ENCODE measurements at regions not wholly inside any gene's neighbourhood (a gene's known extent, or its start where the extent isn't known, plus 50 kb on each side); places are given as distances from the start of the nearest gene placed in this dataset.

GRCh38 chr7:7051206-7051877 is 131.0 kb upstream of the C1GALT1 start:
- DNase-seq (ENCODE audit: low read depth in 2 of 2) = no peak

DNA sequence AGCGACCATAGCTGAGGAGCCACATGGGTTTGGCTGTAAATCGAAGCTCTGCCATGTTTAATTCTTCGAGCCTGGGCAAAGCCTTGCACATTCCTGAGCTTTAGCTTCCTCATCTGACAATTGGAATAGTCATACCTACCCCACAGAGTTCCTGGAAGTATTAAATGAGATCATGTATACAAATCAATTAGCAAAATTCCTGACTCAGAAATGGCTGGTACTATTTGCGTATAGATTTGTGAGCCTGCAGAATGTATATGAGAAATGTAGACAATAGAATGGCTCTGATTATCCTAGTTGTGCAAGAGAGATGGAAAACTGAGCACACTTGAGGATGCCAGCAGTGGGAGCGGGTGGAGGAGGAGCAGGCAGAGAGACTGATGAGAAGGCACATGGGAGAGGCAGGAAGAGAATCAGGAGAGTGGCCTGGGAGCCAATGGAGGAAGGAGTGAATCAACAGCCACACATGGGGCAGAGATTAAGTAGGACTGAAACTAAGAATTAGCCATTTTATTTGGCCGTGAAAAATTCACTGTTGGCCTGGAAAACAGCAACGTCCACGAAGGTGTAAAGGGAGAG is 128.0 kb upstream of the C1GALT1 start:
- DNase-seq (ENCODE audit: low read depth in 2 of 2) = no peak

GRCh38 chr7:7060828-7061599 is 121.3 kb upstream of the C1GALT1 start:
- no peak for DNase-seq (ENCODE audit: low read depth in 2 of 2)

- DNase-seq (ENCODE audit: low read depth in 2 of 2) = no peak
Measured at GRCh38 chr7:7077945-7078344, 104.4 kb upstream of the C1GALT1 start.

DNA sequence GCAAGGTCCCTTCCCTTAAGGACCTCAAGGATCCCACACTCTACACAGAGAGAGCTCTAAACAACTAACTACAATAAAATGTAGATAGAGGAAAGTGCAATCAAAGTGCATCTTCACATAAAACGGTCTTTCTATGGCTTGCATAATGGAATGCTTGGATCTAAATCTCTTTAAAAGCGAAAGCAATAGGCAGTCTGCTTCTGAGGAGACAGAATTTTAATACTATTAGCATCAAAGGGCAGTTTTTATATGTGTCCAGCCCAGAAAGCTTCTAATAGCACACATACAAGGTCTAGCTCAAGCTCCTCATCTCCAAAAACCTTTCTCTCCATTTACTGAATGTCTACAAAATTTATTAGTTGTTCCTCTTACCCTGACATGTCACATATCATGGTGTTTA is 101.5 kb upstream of the C1GALT1 start:
- no peak for DNase-seq (ENCODE audit: low read depth in 2 of 2)

DNA sequence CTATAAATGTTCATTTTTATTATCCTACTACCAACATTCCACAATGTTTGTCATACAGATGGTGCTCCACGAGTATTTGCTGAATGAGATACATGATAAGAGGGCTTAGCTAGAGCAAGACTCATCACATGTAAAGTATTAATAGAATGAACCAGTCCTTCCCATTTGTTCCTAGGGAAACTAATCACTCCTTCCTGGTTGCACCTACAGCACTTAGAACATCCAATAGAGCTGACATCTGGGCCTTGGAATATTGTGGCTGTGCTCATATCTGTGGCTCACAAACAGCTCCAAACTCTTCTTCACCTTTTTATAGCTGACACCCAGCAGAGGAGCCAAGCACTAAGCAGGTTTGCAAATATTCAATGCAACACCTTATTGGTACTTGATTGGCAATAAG is 91.9 kb upstream of the C1GALT1 start:
- DNase-seq (ENCODE audit: low read depth in 2 of 2) = no peak

GRCh38 chr7:7098280-7098818 is 84.0 kb upstream of the C1GALT1 start:
- DNase-seq (ENCODE audit: low read depth in 2 of 2) = no peak

DNA sequence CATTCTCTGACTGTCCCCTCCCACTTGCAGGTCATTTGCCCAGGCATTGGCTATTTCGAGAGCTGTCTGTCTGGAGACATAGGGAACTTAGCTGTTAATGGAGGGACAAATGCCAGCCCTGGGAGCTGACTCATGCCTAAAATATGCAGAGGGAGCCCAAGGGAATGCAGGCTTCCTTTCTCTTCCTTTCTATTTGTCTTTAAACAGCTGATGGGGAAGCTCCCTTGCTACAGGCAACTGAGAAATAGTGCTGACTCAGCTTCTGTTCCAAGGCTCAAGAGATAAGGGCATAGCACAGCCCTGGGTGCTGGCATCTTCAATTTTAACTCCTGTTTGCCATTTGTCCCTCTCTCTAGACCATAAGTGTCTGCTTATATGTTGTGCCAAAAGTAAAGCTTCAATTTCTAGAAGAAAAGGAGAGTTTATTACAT is 82.7 kb upstream of the C1GALT1 start:
- no peak for DNase-seq (ENCODE audit: low read depth in 2 of 2)

DNA sequence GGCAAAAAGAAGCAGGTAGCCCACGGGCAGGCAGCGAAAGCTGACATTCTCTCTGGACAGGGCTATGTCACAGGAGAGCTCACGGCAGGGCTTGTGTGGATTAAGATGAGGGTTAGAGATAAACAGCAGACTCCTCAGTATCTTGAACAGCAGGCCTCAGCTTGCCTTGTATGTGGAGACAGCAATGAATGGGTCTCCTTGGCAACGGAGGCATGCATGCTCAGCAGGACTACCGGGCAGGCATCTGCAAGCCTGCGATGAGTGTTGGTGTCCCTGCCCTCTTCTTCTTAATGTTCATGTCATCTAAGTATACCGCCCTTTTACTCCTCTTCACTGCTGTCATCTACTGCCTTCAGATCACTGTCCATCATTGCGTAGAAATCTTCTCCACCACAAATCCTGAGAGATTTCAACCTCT is 81.9 kb upstream of the C1GALT1 start:
- DNase-seq (ENCODE audit: low read depth in 2 of 2) = no peak

GRCh38 chr7:7102906-7103305 is 79.4 kb upstream of the C1GALT1 start:
- DNase-seq (ENCODE audit: low read depth in 2 of 2) = no peak

GRCh38 chr7:7103343-7104313 is 78.7 kb upstream of the C1GALT1 start:
- no peak for DNase-seq (ENCODE audit: low read depth in 2 of 2)

GRCh38 chr7:7104314-7104698 is 78.0 kb upstream of the C1GALT1 start:
- DNase-seq (ENCODE audit: low read depth in 2 of 2) = no peak

- DNase-seq (ENCODE audit: low read depth in 2 of 2) = no peak
Measured at GRCh38 chr7:7104971-7105370, 77.4 kb upstream of the C1GALT1 start.

DNA sequence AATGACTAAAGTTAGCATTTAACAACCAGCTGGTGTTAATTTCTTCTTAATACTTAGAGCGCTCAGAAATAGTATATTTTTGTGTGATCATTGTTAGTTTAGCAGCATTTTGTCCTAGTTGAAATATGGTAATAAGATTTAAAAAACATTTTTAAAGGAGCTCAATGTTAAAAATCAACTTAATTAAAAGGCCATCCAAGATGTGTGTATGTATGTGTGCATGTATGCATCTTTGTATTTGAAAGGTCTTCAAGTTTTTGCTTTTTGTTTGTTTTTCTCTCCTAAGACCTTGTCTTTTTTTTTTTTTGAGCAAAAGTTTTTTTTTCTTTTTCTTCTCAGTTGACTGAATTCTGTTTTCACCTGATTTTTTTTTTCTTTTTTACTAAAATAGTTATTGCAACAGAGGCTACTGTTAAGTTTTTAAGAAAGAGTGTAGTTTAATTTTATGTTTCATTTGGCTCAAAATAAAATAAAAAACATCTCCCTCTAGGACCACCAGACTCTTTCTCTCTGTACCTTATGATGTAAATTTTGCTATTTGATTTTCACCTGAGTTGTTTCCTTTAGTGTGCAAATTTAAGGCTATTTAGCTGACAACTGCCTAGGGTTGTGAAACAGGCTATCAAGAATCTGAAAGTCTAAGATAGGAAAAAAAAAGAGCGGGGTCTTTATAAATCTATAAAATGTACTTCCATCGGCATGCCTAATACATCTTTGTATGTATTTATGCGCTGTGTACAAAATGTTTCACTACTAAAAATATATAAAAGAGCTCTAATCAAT is 76.4 kb upstream of the C1GALT1 start:
- DNase-seq (ENCODE audit: low read depth in 2 of 2) = no peak

DNA sequence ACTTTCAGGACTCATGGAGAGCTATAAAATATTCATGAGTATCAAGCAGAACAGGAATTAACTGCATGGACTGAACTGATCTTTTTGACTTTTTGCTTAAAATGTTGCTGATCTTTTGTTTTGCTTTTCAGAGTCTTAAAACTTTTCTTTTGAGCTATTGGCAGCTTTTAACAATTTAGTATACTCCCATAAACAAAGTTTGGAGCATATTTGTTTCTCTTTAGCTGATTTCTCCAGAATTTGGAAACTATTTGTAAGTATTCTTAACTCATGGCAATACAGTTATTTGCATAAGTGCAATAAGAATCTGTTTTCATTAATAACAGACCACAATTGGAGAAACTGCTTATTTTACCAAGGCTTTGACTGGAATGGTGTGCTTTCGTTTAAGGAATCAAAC is 73.4 kb upstream of the C1GALT1 start:
- DNase-seq (ENCODE audit: low read depth in 2 of 2) = no peak

DNA sequence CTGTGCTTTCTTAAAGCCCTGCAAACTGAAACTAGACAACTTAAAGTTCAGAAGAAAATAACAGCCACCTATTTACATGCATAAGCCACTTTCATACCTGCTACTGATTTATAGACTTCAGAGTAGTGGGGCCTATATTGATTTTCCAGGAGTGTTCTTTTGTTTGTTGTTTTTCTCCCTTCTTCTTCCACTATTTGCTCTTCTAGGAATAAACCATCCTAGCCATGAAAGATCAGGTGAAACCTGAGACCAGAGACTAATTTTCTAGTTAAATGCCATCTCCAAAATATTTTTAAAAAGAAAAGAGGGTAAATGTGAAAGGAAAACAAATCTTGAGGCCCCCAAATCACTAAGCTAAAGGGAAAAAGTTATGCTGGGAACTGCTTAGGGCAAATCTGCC is 72.4 kb upstream of the C1GALT1 start:
- DNase-seq (ENCODE audit: low read depth in 2 of 2) = no peak

- DNase-seq (ENCODE audit: low read depth in 2 of 2) = no peak
Measured at GRCh38 chr7:7110706-7111105, 71.6 kb upstream of the C1GALT1 start.

DNA sequence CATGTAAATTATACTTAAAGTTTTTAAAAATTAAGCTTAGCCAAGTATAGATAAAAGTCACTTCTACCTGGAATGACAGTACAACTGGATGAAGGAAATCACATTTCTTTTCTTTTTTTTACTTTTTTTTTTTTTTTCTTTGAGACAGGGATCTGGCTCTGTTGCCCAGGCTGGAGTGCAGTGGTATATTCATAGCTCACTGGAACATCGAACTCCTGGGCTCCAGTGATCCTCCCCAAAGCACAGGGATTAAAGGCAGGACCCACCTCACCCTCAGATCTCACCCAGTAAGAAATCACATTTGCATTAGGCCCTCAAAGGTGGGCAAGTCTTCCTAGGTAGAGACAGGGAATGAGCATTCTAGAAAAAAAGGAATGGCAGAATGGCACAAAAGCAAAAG is 69.5 kb upstream of the C1GALT1 start:
- no peak for DNase-seq (ENCODE audit: low read depth in 2 of 2)

GRCh38 chr7:7114575-7115291 is 67.6 kb upstream of the C1GALT1 start:
- DNase-seq (ENCODE audit: low read depth in 2 of 2) = no peak

DNA sequence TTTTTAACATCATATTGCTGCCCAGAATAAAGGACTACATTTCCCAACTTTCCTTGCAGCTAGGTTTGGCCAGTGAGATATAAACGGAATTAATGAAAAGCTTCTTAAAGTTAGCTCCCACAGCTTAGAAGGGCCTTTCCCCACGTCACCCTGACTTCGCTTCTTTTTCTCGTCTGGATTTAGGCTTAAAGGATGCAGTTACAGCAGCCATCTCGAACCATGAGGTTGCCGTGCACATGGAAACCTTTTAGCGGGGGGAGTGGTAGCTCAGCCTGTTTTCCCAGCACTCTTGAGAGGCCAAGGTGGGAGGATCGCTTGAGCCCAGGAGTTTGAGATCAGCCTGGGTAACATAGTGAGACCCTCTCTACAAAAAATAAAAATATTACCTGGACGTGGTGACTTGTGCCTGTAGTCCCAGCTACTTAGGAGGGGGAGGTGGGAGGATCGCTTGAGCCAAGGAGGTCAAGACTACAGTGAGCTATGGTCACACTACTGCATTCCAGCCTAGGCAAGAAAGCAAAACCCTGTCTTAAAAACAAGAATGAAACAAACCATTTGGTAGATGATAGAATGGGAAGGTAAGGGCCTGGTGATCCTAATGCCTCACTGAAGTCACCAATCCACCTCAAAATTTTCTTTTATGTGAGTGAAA is 64.3 kb upstream of the C1GALT1 start:
- DNase-seq (ENCODE audit: low read depth in 2 of 2) = no peak

Measured in stimulated activated CD4-positive, alpha-beta T cell treated with anti-CD3 and anti-CD28 coated beads, Interleukin-1b, Interleukin-23, amount 100 ng/mL, for 1 hour (primary cell).